ENCODE measurements at regions not wholly inside any gene's neighbourhood (a gene's known extent, or its start where the extent isn't known, plus 50 kb on each side); places are given as distances from the start of the nearest gene placed in this dataset.
"Not testable (repeated sequence)": the region's sequence is repeated elsewhere in the genome, so short reads cannot be mapped to it uniquely, and the experiment has no call there.

- H3K9me2 ChIP-seq (replicated peaks; ENCODE audit: low read depth, low read length) = no peaks in the 10 kb centered on the region
- no peaks in the 10 kb centered on the region for H3K9me3 ChIP-seq (ENCODE audit: insufficient read depth, low read depth, low read length)
Observed at GRCh38 chr2:132256251-132256902, 94.6 kb upstream of the ANKRD30BL start.

GRCh38 chr2:132256903-132257300 is 95.2 kb upstream of the ANKRD30BL start:
- H4K20me1 ChIP-seq (ENCODE audit: insufficient read depth, low read length, poor library complexity, severe bottlenecking); H3K36me3 ChIP-seq (ENCODE audit: insufficient read depth, low read length); H3K4me1 ChIP-seq (ENCODE audit: insufficient read depth, low read length, poor library complexity, severe bottlenecking); H3K27me3 ChIP-seq (ENCODE audit: insufficient read depth, low read length, poor library complexity, severe bottlenecking); H3K9me3 ChIP-seq (ENCODE audit: insufficient read depth, low read depth, low read length); H3K4me2 ChIP-seq (ENCODE audit: low read depth, low read length, poor library complexity, severe bottlenecking); H3F3A ChIP-seq (ENCODE audit: low read depth); H3K9ac ChIP-seq (ENCODE audit: low read depth, low read length, poor library complexity, severe bottlenecking); H3K9me2 ChIP-seq (replicated peaks; ENCODE audit: low read depth, low read length); H3K79me2 ChIP-seq (ENCODE audit: insufficient read depth, low read length); H2AFZ ChIP-seq (ENCODE audit: low read length); H3K4me3 ChIP-seq (ENCODE audit: low read length, poor library complexity, severe bottlenecking): not testable (repeated sequence)

More at GRCh38 chr2:132256251-132256902, 94.6 kb upstream of the ANKRD30BL start:
- Histone ChIP-seq H2AFZ (ENCODE audit: low read length) (no peak overlapping the region), H3K4me1 (ENCODE audit: insufficient read depth, low read length, poor library complexity, severe bottlenecking) (no peaks in the 10 kb centered on the region), H4K20me1 (ENCODE audit: insufficient read depth, low read length, poor library complexity, severe bottlenecking) (no peaks in the 10 kb centered on the region), H3K79me2 (ENCODE audit: insufficient read depth, low read length) (no peaks in the 10 kb centered on the region), H3K36me3 (ENCODE audit: insufficient read depth, low read length) (no peaks in the 10 kb centered on the region), H3K9ac (ENCODE audit: low read depth, low read length, poor library complexity, severe bottlenecking) (no peak overlapping the region), H3K27me3 (ENCODE audit: insufficient read depth, low read length, poor library complexity, severe bottlenecking) (no peaks in the 10 kb centered on the region), H3K4me2 (ENCODE audit: low read depth, low read length, poor library complexity, severe bottlenecking) (no peak overlapping the region), H3F3A (ENCODE audit: low read depth) (no peaks in the 10 kb centered on the region), H3K4me3 (ENCODE audit: low read length, poor library complexity, severe bottlenecking) (no peak overlapping the region)
- TF ChIP-seq CTCF (conservative IDR thresholded peaks at IDR 0.05; ENCODE audit: low read length) = no peak
- no peak for TF ChIP-seq EZH2phosphoT487 (IDR thresholded peaks at IDR 0.05; ENCODE audit: borderline replicate concordance)

- H3K27me3 ChIP-seq (ENCODE audit: insufficient read depth, low read length, poor library complexity, severe bottlenecking); H3K9me3 ChIP-seq (ENCODE audit: insufficient read depth, low read depth, low read length); H3K36me3 ChIP-seq (ENCODE audit: insufficient read depth, low read length); H3K4me3 ChIP-seq (ENCODE audit: low read length, poor library complexity, severe bottlenecking); H3K4me2 ChIP-seq (ENCODE audit: low read depth, low read length, poor library complexity, severe bottlenecking); H4K20me1 ChIP-seq (ENCODE audit: insufficient read depth, low read length, poor library complexity, severe bottlenecking); H3K9ac ChIP-seq (ENCODE audit: low read depth, low read length, poor library complexity, severe bottlenecking); H2AFZ ChIP-seq (ENCODE audit: low read length); H3K79me2 ChIP-seq (ENCODE audit: insufficient read depth, low read length); H3F3A ChIP-seq (ENCODE audit: low read depth); H3K4me1 ChIP-seq (ENCODE audit: insufficient read depth, low read length, poor library complexity, severe bottlenecking); H3K9me2 ChIP-seq (replicated peaks; ENCODE audit: low read depth, low read length): not testable (repeated sequence)
Observed at GRCh38 chr2:132257301-132258171, 95.8 kb upstream of the ANKRD30BL start.

- H3K36me3 ChIP-seq (ENCODE audit: insufficient read depth, low read length); H3K9me3 ChIP-seq (ENCODE audit: insufficient read depth, low read depth, low read length); H2AFZ ChIP-seq (ENCODE audit: low read length); H3K9ac ChIP-seq (ENCODE audit: low read depth, low read length, poor library complexity, severe bottlenecking); H3K4me3 ChIP-seq (ENCODE audit: low read length, poor library complexity, severe bottlenecking); H4K20me1 ChIP-seq (ENCODE audit: insufficient read depth, low read length, poor library complexity, severe bottlenecking); H3K79me2 ChIP-seq (ENCODE audit: insufficient read depth, low read length); H3K27me3 ChIP-seq (ENCODE audit: insufficient read depth, low read length, poor library complexity, severe bottlenecking); H3K4me2 ChIP-seq (ENCODE audit: low read depth, low read length, poor library complexity, severe bottlenecking); H3K9me2 ChIP-seq (replicated peaks; ENCODE audit: low read depth, low read length); H3F3A ChIP-seq (ENCODE audit: low read depth); H3K4me1 ChIP-seq (ENCODE audit: insufficient read depth, low read length, poor library complexity, severe bottlenecking): not testable (repeated sequence)
Observed at GRCh38 chr2:132259276-132259675, 97.5 kb upstream of the ANKRD30BL start.

GRCh38 chr2:132265595-132265994 is 103.8 kb upstream of the ANKRD30BL start:
- H3K4me1 ChIP-seq (ENCODE audit: insufficient read depth, low read length, poor library complexity, severe bottlenecking); H3K4me3 ChIP-seq (ENCODE audit: low read length, poor library complexity, severe bottlenecking); H2AFZ ChIP-seq (ENCODE audit: low read length); H3K79me2 ChIP-seq (ENCODE audit: insufficient read depth, low read length); H3K9me2 ChIP-seq (replicated peaks; ENCODE audit: low read depth, low read length); H3K4me2 ChIP-seq (ENCODE audit: low read depth, low read length, poor library complexity, severe bottlenecking); H3K27me3 ChIP-seq (ENCODE audit: insufficient read depth, low read length, poor library complexity, severe bottlenecking); H3F3A ChIP-seq (ENCODE audit: low read depth); H3K36me3 ChIP-seq (ENCODE audit: insufficient read depth, low read length); H3K9ac ChIP-seq (ENCODE audit: low read depth, low read length, poor library complexity, severe bottlenecking); H3K9me3 ChIP-seq (ENCODE audit: insufficient read depth, low read depth, low read length); H4K20me1 ChIP-seq (ENCODE audit: insufficient read depth, low read length, poor library complexity, severe bottlenecking): not testable (repeated sequence)

Measured in Loucy (cell line).